ENCODE measurements at regions not wholly inside any gene's neighbourhood (a gene's known extent, or its start where the extent isn't known, plus 50 kb on each side); places are given as distances from the start of the nearest gene placed in this dataset.

DNA sequence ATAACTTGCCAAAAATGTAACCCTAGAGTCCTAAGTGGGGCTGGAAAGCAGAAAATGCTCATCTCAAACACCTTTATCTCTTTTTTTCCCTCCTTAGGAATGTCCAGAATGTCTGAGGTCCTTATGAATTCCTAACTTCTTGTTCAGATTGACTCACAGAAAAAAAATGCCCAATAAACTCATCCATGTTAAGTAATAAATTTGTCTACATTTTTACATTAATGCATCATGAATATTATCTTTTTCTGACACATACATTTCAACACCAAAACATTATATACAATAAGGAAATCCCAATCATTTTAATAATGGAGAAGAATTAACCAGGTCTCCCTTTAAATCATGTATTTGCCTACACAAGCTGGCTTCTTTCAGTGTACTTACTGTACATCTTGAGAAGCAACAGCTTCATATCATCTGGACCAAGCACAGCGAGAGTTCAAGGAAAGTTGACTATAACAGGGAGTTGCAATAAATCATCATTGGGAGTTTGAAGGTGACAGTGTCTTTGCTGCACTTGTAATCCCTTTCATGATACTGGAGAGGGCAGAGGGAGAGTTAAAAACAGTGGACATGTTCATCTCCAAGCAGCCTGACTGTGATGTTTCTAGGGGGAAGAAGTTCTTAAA, 565.2 kb downstream of the LTN1 start:
- Histone ChIP-seq H3K27ac (peak overlapping the region; percentile 39), H3K27me3 (replicated peaks) (no peaks in the 10 kb centered on the region), H3K36me3 (replicated peaks) (no peaks in the 10 kb centered on the region), H3K4me3 (ENCODE audit: low read depth, low read length) (no peak overlapping the region)
- DNase-seq = no peak
- in situ Hi-C loops (cut with HindIII; ENCODE audit: low pct_ligation_motif_present, low sequenced_read_pairs) = no loop called here
- TF ChIP-seq, protein P1, sequence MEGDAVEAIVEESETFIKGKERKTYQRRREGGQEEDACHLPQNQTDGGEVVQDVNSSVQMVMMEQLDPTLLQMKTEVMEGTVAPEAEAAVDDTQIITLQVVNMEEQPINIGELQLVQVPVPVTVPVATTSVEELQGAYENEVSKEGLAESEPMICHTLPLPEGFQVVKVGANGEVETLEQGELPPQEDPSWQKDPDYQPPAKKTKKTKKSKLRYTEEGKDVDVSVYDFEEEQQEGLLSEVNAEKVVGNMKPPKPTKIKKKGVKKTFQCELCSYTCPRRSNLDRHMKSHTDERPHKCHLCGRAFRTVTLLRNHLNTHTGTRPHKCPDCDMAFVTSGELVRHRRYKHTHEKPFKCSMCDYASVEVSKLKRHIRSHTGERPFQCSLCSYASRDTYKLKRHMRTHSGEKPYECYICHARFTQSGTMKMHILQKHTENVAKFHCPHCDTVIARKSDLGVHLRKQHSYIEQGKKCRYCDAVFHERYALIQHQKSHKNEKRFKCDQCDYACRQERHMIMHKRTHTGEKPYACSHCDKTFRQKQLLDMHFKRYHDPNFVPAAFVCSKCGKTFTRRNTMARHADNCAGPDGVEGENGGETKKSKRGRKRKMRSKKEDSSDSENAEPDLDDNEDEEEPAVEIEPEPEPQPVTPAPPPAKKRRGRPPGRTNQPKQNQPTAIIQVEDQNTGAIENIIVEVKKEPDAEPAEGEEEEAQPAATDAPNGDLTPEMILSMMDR (IDR thresholded peaks at IDR 0.05; ENCODE audit: low read depth, low read length, missing control alignments) = no peak

GRCh38 chr21:28426545-28426944, 566.1 kb downstream of the LTN1 start:
- H3K36me3 ChIP-seq (replicated peaks) = no peaks in the 10 kb centered on the region
- DNase-seq = no peak
- H3K27me3 ChIP-seq (replicated peaks) = no peaks in the 10 kb centered on the region
- no peak overlapping the region for H3K4me3 ChIP-seq (ENCODE audit: low read depth, low read length)
- TF ChIP-seq, protein P1 (IDR thresholded peaks at IDR 0.05; ENCODE audit: low read depth, low read length, missing control alignments) = no peak
- H3K27ac ChIP-seq = no peak overlapping the region
- in situ Hi-C loops (cut with HindIII; ENCODE audit: low pct_ligation_motif_present, low sequenced_read_pairs) = no loop called here

DNA sequence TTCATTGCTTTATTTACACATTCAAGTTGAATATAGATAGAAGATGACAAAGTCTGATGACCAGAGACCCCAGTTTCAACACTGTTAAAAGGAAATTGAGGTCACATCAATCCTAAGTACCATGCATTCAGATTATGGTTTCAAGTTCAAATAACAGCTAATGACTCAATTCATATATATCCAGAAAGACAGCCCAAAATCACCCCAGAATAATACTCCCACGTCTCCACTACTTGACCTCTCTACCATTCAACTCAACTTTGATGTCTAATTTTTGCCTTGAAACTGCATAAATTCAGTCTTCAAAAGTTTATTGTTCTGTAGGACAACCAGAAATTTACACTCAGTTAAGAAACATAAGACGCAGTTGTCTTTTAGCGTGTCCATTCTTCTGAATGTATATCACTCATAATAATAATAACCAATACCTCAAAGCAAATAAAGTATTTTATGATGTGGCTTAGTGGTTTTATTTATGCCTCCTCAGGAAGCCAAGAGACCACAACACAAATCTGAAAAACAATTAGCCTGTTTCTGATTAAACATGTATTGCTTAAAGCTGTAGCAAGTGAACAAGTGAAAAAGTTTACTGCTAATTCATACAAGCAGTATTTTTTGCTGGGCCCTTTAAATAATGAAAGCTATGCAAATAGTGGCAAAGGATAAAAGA, 569.0 kb downstream of the LTN1 start:
- in situ Hi-C loops (cut with HindIII; ENCODE audit: low pct_ligation_motif_present, low sequenced_read_pairs) = no loop called here
- TF ChIP-seq, protein P1 (IDR thresholded peaks at IDR 0.05; ENCODE audit: low read depth, low read length, missing control alignments) = no peak
- Histone ChIP-seq H3K27ac (peak overlapping the region; percentile 57), H3K27me3 (replicated peaks) (no peaks in the 10 kb centered on the region), H3K4me3 (ENCODE audit: low read depth, low read length) (no peak overlapping the region), H3K36me3 (replicated peaks) (no peaks in the 10 kb centered on the region)
- DNase-seq = peak; percentile 34

DNA sequence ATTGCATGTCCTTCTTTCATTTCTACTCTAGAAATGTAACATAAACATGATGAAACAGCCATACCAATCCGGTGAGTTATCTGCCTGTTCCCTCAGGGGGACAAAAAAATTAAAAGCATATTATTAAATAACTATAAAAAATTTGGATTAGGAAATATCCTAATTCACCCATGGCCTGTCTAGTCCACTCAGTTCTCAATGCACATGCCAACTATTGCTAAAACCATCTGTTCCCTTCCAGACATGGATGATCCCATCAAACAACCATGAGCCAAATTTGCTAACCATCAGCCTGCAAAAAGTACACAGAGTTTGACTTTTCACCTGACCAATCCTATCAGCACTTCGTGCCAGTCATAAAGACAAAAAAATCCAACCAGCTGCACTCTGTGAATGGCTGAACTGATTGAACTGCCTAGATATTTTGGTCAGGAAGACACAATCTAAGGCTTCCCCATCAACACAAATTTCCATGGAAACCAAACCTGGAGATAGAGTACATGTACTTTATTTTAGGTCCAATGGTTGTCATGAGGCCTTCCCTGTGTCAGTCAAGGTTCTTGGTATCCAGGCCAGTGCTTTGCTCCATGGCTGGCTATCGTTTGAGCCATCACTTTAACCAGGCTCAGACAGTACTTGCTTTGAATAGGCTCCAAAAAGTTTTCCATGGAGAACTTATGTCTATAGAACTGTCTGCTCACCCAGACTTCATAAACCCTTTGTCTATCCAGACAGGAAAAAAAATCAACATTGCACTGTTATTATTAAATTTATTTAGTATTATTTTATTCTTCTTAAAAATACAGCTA, 570.8 kb downstream of the LTN1 start:
- H3K36me3 ChIP-seq (replicated peaks) = no peaks in the 10 kb centered on the region
- H3K4me3 ChIP-seq (ENCODE audit: low read depth, low read length) = no peak overlapping the region
- H3K27ac ChIP-seq = peak overlapping the region; percentile 54
- in situ Hi-C loops (cut with HindIII; ENCODE audit: low pct_ligation_motif_present, low sequenced_read_pairs) = no loop called here
- peak; percentile 47 for DNase-seq
- no peaks in the 10 kb centered on the region for H3K27me3 ChIP-seq (replicated peaks)
- TF ChIP-seq, protein P1 (IDR thresholded peaks at IDR 0.05; ENCODE audit: low read depth, low read length, missing control alignments) = no peak

DNA sequence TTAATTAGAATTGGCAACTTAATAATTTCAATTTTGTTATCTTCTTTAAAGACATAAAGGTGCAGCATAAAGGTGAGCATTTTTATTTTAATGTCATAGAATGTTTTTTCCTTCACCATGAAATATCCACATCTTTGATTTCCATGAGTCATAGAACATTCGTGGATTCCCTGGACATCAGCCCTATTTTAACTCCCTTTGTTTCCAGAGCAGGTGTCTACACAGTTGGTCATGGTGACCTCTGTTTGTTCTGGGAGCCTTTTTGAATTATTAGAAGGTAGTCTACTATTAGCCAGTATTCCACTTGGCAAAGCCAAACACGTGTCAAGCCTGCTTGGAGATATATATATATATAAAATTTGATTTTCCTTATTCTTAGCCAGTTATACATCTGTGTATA, 572.9 kb downstream of the LTN1 start:
- in situ Hi-C loops (cut with HindIII; ENCODE audit: low pct_ligation_motif_present, low sequenced_read_pairs) = no loop called here
- no peak overlapping the region for H3K4me3 ChIP-seq (ENCODE audit: low read depth, low read length)
- TF ChIP-seq, protein P1 (IDR thresholded peaks at IDR 0.05; ENCODE audit: low read depth, low read length, missing control alignments) = no peak
- no peak for DNase-seq
- no peaks in the 10 kb centered on the region for H3K36me3 ChIP-seq (replicated peaks)
- H3K27ac ChIP-seq = peak overlapping the region; percentile 72
- H3K27me3 ChIP-seq (replicated peaks) = no peaks in the 10 kb centered on the region

Data from brain microvascular endothelial cell (primary cell).